GM21360 (cell line): ENCODE measurements at regions not wholly inside any gene's neighbourhood (a gene's known extent, or its start where the extent isn't known, plus 50 kb on each side); places are given as distances from the start of the nearest gene placed in this dataset.
"Not testable (repeated sequence)": the region's sequence is repeated elsewhere in the genome, so short reads cannot be mapped to it uniquely, and the experiment has no call there.

Experiments
- ATAC-seq: cut with Tn5 transposase; IDR thresholded peaks from one replicate; pipeline ENCODE4 v1.9.1; 2021; ENCODE audit warnings: mild to moderate bottlenecking, moderate library complexity; ENCODE audit not compliant: unreplicated experiment

DNA sequence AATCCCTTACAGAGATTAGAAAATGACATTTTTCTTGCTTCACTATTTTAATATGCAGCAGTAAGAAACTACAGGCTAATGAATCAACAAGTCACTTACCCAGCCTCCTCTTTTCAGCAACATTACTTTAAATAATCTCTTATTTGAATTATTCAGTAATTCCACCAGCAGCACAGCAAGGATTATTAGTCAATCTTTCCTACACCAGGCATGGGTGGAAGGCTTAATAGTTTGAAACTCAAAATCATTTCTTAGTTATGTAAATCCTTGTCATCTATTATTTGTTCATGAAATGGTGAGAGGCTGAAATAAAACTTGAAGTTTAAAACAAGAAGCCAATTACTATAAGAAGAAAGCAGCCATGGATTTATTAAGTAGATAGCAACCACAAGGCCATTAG is 530.5 kb downstream of the KCNA4 start:
- no peak for ATAC-seq

DNA sequence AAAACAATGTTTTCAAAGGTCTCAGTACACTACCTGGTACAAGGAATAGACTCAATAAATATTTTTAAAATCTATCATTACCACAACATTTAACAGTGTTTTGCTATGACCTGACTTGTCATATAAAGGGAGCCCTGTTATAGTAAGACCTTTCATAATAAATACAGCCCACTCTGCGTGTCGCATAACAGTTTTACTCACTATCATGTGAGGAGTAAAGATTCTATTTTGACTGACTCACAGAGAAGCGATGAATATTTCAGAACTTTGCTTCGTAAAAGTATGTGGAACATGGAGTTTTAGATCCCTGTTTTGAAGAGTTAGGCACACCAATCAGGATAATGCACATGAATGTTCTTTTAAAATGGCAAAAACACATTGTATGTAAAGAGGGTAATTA is 531.2 kb downstream of the KCNA4 start:
- ATAC-seq: no peak

DNA sequence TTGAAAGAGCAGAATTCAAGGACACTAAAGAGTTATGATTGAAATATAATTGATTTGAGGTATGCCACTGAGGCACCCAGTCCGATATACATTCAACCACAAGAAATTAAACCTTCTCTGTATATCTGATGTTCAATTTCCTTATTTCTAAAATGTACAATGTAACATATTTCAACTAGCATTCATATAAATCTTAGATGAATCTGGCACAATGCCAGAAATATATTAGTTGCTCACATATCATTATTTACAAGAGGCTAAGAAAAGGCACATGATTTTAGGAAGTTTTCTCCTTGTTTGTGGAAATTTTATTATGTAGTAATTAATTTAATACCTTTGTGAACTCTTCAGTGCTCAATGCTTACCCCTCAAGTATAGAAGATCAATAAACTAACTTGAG is 532.3 kb downstream of the KCNA4 start:
- ATAC-seq: no peak

DNA sequence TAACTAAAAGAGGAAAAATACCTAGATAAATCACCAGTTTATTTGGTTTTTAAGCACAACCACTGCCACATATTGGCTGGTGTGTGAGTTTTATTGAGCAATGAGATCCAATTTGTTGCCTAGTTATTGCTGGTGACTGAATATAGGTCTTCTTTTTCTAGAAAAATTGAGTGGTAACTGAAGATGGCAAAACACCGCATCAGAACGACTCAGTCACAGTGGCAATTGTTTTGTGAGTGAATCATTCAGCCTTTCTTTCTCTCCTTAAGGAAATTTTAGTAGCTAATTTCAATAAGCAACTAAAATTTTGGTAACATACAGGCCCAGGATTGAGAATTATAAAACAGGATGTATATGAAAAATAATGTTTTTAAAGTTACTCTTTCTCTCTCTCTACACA is 533.0 kb downstream of the KCNA4 start:
- no peak for ATAC-seq

DNA sequence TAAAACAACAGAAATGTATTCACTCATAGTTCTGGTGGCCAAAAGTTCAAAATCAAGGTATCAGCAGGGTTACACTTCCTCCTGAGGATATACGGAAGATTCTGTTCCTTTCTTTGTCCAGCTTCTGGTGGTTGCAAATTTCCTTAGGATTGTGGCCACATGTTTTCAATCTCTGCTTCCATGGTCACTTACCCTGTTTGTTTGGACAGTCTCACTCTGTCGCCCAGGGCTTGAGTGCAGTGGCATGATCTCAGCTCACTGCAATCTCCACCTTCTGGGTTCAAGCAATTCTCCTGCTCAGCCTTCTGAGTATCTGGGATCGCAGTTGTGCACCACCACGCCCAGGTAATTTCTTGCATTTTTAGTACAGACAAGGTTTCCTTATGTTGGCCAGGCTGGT is 534.3 kb downstream of the KCNA4 start:
- ATAC-seq: no peak

DNA sequence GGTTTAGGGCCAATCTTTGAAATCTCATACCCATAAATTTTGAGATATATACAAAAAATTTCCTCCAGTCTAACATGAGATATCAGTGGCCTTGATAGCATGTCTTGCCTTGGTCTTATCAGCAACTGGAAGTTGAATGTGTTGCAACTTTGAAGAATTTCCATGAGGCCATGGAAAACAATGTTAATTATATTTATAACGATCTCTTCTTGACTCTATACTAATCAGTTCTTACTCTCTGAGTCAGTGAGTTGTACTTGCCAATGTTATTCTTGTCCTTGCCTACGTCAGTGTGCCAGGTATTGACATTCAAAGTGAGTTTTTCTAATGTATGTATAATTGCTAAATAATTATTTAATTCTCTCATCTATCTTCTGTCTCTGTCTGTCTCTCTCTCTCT is 535.1 kb downstream of the KCNA4 start:
- ATAC-seq: no peak

DNA sequence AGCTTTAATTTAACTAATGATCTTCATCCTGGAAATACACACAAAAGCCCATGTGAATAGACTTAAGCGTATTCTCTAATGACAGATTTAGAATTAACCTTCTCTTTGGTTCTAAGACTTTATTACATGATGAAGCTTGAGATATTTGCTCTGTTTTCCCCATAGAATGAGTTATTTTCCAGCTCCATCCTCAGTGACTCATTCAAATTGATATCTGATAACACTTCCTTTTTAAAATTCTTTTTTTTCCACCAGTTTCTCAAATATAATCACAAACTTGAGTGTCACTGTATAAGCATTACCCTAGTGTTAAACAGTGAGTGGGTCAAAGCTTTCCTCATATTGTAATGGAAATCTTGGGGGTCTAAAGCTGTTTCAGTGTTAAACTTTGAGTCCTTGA is 535.8 kb downstream of the KCNA4 start:
- no peak for ATAC-seq

DNA sequence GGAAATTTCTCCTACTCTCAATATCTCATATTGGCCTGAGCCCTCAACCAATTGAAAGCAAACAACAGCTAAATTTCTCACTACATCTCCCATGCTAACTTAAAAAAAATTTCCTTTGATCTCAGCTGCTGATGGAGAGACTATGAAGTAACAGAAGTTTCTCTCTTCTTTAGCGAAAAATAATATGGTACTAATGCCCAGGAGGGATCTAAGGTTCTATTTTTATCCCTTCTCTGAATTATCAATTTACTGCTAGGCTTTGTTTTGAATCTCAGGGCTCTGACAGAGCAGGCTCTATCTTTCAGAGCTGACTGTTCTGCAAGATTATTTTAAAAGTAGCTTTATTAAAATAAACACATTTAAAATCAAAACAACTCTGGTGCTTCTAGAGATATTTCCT is 558.6 kb downstream of the KCNA4 start:
- ATAC-seq: no peak

DNA sequence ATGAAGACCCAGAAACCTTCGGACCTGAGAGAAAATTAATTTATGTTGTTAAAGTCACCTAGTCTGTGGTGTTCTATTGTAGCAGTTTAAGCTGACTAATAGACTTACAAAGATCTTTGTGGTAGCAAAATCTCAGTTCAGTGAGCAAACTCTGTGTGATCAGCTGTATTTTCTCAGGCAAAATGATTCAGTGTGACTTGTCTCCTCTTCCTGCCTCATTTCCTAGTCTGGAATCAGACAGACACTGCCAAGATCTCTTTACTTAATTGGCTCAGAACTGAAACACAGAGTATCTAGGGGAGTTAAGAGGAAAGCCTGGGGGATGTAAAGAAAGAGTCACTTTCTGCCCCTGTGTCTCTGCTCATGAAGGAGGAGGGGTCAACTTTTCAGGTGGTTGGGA is 564.7 kb downstream of the KCNA4 start:
- ATAC-seq: no peak

DNA sequence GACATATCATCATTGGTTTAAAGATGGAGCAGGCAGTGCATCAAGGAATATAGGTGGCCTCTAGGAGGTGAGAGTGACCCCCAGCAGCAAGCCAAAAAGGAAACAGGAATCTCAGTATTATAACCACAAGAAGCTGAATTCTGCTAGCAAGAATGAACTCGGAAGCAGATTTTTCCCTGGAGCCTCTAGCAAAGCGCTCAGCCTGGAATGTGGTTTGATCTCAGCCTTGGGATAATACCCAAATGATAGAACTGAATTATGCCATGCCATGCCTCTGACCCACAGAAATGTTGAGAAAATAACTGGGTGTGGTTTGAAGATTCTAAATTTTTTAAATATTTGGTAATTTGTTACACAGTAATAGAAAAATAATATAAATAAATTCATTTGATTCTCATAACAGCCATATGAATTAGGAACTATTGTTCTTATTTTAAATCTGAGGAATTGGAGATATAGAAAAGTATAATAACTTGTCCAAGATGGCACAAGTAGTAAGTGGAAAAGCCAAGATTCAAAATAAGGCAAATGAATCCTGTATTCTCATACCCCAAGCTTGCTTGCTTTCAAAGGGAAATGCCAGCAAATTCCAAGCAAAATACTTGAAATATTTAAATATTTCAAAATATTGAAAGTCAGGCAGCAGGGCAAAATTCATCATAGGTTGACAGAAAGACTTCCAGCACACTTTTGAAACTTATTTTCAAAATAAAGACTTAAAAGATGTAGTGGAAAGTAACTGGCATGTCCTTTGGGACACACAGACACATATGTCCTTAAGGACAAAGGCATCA is 567.4 kb downstream of the KCNA4 start:
- no peak for ATAC-seq

DNA sequence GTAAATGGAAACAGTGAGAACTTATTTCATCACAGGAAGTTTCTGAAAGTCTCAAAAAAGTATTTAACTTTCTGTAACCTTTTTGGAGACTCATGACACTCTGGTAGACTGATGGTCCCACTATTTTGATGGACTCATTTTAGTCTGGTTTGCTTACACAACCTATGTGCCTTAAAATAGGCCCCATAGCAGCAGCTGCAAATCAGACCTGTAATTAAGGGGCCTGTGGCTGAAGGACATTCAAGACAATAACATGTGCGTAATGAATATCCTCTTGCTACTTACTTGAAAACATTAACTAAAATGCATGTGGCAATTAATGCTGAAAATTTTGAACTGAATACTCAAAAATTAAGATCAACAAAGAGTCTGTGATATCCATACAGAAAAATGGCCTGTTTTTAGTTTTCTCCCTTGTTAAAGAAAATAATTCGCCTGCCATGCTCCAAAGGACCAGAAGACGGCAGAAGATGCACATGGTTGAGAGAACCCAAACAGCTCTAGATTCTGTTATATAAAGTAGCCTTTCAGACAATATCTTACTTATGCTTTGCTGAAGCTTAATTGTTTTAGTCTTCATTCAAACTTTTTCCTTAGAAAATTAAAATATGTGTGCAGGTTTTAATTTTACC is 568.5 kb downstream of the KCNA4 start:
- no peak for ATAC-seq

DNA sequence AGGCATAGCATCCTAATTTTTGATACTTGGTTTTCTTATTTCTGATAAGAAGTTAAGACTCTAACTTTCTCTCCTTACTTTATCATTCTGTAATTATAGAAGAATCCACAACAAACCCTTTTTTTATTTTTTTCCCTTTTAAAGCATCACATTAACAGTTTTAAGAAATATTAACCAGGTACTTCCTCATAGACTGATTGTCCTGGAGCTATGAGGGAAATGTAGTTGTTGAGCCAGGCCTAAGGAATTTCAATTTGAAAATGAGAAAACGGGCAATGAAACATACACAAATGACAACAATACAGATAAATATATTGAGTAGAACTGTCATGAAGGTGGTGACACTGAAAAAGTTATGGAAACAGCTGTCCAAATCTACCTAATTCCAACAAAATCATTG is 569.0 kb downstream of the KCNA4 start:
- ATAC-seq: no peak

DNA sequence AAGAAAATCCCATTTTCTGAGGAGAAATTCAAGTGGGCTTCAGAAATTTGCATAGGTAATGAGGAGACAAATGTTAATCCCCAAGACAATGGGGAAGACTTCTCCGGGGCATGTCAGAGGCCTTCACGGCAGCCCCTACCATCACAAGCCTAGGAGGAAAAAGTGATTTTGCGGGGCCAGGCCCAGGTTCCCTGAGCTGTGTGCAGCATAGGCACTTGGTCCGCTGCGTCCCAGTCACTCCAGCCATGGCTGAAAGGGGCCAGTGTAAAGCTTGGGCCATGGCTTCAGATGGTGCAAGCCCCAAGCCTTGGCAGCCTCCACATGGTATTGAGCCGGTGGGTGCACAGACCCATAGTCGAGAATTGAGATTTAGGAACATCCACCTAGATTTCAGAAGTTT is 570.7 kb downstream of the KCNA4 start:
- no peak for ATAC-seq

DNA sequence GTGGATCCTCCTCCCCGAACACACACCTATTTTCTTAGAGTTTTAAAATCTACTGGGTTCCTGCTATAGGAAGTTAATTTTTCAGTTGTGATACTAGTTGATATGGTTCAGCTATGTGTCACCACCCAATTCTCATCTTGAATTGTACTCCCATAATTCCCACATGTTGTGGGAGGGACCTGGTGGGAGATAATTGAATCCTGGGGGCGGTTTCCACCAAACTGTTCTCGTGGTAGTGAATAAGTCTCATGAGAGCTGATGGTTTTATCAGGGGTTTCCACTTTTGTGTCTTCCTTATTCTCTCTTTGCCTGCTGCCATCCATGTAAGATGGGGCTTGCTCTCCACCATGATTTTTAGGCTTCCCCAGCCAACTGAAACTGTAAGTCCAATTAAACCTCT is 571.6 kb downstream of the KCNA4 start:
- not testable (repeated sequence) for ATAC-seq

DNA sequence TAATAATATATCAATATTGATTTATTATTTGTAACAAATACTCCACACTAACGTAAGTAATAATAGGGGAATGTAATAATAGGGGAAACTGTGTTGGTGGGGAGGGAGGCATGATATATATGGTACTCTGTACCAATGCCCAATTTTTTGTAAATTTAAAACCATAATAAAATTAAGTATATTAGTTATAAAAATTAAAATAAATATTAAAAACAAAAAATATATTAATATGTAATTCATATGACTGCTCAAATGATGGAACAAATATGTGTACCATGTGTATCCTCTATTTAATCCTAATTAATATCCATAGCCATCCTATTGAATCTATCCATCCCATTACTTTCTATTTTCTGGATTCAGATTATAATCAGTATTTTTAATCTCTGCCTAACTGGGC is 578.0 kb downstream of the KCNA4 start:
- no peak for ATAC-seq

DNA sequence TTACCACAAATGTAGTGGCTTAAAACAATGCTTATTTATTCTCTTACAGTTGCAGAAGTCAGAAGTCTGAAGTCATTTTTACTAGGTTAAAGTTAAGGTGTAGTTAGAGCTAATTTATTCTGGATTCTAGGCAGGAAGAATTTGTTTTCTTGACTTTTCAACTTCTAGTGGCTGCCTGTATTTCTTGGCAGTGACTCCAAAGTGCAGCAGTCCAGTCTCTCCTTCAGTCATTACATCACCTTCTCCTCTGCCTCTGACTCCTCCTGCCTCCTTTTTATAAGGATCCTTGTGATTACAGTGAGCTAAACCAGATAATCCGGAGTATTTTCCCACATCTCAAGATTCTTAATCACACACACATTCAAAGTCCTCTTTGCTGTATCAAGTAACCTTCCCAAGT is 581.4 kb downstream of the KCNA4 start:
- no peak for ATAC-seq

DNA sequence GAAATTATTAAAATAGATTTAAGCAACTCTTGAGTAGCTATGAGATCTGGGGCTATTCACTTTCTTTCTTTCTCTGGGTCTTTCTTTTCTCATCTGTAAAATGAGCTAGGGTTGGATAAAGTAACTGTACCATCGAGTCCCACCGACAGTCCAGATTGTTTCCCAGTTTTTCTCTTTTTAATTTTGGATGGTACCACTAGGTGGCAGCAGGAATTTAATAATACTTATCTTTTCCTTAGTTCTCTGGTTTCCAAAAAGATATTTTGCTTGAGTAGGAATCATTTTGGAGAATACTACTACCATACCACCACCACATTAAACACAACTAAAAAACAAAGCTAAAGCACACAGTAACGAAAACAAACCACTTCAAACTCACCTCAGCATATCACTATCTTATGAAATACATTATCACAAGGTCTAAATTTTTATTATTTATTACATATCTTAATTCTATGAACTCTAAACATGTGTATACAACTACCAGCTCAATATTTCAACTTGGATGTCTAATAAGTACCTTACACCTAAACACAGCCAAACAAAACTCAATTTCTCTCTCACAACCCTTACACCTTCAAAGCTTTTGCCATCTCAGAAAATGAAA is 584.0 kb downstream of the KCNA4 start:
- ATAC-seq: no peak

DNA sequence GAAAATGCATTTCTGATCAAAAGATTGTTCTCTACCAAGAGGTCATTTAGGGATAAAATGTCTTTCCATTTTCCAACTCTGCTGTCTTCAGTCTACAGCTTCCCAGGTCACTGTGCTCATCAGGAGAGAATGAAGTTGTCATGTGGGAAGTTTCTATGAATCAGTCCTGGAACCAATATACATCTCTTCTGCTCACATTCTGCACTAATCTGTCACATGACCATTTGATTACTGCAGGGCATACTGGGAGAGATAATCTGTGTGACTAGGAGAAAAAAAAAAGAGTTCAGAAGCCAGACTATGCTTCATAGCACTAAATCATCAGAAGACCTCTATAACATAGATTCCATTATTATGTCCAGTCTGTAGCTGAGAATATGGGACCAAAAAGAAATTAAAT is 611.5 kb downstream of the KCNA4 start:
- ATAC-seq: no peak

DNA sequence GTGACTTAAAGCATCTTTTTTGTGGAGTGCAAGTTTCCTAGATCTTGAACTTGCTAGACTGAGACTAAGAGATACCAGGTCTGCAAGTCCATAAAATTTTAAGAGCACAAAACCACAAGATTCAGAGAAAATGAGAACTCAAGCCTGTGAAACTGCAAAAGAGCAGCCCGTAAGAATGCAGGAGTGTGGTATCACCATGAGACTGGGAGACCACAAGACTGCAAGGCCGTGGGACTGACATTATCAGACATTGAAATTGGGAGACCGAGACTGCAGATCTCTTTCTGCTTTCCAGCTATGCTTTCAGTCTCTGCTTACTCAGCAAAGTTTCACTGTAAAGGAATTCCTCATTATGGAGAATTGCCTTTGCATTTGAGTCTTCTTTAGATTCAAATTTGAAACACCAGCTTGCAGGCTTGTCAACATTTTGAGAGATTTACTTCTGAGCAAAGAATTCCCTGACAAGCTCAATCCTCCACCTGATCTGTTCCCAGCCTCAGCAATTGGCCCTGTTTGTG is 621.2 kb downstream of the KCNA4 start:
- ATAC-seq: no peak

DNA sequence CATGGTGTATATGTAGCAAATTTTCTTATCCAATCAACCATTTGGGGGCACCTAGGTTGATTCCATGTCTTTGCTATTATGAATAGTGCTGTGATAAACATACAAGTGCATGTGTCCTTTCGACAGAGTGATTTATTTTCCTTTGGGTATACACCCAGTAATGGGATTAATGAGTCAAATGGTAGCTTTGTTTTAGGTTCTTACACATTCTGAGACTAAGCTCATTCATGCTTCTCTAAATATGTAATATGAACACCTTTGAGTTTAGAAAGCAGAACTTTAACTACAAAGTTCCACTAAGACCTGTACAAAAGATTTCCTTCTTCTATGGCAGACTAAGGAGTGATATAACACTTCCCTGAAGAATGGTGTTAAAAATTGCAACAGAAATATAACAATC is 627.0 kb downstream of the KCNA4 start:
- ATAC-seq: no peak

DNA sequence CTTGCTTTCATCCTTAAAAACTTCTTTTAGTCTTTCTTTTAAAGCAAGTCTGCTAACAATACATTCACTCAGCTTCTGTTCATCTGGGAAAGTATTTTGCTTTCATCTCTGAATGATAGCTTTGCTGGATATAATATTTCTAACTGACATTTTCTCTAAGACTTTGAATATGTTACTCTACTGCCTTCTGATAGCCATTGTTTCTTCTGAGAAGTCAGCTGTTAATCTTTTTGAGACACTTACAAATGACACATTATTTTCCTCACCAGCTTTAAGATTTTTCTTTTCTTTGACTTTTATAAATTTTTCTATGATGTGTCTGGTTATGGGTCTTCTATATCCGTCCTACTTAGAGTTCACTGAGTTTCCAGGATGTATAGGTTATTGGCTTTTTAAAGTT is 643.1 kb downstream of the KCNA4 start:
- ATAC-seq: no peak

DNA sequence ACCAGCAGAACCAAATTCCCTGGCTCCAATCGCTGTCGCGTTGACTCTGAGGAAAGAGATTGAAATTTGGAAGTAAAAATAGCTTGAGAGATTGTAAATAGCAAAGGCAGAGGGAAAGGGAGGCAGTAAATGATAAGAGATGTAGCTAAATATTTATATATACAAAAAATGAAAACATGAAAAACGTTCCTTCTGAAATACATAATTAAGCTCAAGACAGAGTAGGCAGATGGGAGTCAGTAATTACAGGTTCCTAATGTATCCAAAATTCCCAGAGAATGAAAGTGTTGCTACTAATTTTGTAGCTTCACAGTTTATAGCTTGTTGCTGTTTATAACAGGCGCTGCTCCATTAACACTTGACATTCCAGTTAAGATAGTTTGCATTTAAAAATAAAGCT is 648.7 kb downstream of the KCNA4 start:
- no peak for ATAC-seq
